ENCODE measurements at regions not wholly inside any gene's neighbourhood (a gene's known extent, or its start where the extent isn't known, plus 50 kb on each side); places are given as distances from the start of the nearest gene placed in this dataset.

DNA sequence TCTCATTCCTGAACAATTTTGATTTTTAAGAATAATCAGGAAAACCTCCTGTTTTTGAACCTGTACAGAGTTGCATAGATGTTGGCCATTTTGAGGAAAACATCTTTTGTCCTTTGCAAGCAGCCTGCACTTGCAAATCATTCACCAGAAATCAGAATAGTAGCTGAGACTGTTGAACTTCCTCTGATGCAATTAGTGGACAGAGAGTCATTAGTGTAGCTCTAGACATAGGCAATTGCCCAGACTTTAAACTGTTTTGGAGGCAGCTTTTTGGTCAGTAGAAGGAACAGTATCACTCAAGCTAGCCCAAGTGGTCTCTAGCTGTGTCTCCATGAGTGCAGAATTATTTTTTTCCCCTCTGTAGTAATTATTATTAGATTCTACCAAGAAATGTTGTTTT lies 326.1 kb downstream of the PIK3C3 start:
- H3K4me3 ChIP-seq (ENCODE audit: low read depth, low read length) = no peak overlapping the region
- no peaks in the 10 kb centered on the region for H3K36me3 ChIP-seq (ENCODE audit: control insufficient read depth, insufficient read depth, low read length)
- H3K9ac ChIP-seq = no peak overlapping the region
- TF ChIP-seq, protein P1, sequence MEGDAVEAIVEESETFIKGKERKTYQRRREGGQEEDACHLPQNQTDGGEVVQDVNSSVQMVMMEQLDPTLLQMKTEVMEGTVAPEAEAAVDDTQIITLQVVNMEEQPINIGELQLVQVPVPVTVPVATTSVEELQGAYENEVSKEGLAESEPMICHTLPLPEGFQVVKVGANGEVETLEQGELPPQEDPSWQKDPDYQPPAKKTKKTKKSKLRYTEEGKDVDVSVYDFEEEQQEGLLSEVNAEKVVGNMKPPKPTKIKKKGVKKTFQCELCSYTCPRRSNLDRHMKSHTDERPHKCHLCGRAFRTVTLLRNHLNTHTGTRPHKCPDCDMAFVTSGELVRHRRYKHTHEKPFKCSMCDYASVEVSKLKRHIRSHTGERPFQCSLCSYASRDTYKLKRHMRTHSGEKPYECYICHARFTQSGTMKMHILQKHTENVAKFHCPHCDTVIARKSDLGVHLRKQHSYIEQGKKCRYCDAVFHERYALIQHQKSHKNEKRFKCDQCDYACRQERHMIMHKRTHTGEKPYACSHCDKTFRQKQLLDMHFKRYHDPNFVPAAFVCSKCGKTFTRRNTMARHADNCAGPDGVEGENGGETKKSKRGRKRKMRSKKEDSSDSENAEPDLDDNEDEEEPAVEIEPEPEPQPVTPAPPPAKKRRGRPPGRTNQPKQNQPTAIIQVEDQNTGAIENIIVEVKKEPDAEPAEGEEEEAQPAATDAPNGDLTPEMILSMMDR (IDR thresholded peaks at IDR 0.05) = no peak
- no peaks in the 10 kb centered on the region for H3K79me2 ChIP-seq
- H3K9me3 ChIP-seq (ENCODE audit: control insufficient read depth, low read length) = no peaks in the 10 kb centered on the region
- no peak overlapping the region for H3K4me2 ChIP-seq (ENCODE audit: low read length)
- H2AFZ ChIP-seq = no peak overlapping the region
- no peak overlapping the region for H3K27ac ChIP-seq
- H3K27me3 ChIP-seq (ENCODE audit: control insufficient read depth, insufficient read depth, low read length) = no peaks in the 10 kb centered on the region
- H3K4me1 ChIP-seq = no peaks in the 10 kb centered on the region

DNA sequence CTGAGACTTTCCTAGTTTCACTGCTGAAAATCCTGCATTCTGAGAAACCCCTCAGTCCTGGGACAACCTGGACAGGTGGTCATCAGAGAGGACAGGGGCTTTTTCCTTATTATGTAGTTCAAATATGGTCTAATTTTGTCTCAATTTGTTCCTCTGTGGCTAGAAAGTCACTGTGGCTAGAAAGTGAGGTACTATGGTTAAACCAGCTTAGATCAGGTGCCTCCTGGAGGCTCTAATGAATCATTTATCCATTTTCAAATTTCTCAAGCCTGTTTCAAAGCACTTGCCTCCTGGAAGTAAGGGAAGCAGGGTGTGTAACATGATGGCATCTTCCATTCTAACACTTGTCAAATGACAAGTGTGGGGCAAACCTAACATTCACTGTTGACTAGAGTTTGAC lies 326.8 kb downstream of the PIK3C3 start:
- Histone ChIP-seq H3K9me3 (ENCODE audit: control insufficient read depth, low read length) (no peaks in the 10 kb centered on the region), H3K4me3 (ENCODE audit: low read depth, low read length) (no peak overlapping the region), H3K27ac (no peak overlapping the region), H3K4me2 (ENCODE audit: low read length) (no peak overlapping the region), H3K27me3 (ENCODE audit: control insufficient read depth, insufficient read depth, low read length) (no peaks in the 10 kb centered on the region), H3K79me2 (no peaks in the 10 kb centered on the region), H2AFZ (no peak overlapping the region), H3K36me3 (ENCODE audit: control insufficient read depth, insufficient read depth, low read length) (no peaks in the 10 kb centered on the region), H3K4me1 (no peaks in the 10 kb centered on the region), H3K9ac (no peak overlapping the region)
- TF ChIP-seq, protein P1 (IDR thresholded peaks at IDR 0.05) = no peak

DNA sequence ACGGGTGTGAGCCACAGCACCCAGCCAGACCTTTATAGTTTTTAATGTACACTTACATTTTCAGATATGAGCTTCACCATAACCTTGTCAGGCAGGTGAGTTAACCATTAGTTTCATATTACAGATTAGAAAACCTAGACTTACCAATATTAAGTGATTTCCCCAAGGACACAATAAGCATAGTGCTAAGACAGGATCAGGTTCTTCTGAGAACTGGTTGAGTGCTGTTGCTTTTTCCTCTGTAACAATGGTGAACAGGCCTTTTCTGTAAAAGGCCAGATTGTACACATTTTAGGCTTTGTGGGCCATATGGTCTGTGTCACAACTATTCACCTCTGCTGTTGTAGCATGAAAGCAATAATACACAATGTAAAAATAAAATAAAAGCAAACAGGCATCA lies 332.0 kb downstream of the PIK3C3 start:
- no peak overlapping the region for H3K4me2 ChIP-seq (ENCODE audit: low read length)
- H3K9ac ChIP-seq = no peak overlapping the region
- no peak overlapping the region for H2AFZ ChIP-seq
- H3K4me1 ChIP-seq = no peaks in the 10 kb centered on the region
- H3K36me3 ChIP-seq (ENCODE audit: control insufficient read depth, insufficient read depth, low read length) = no peaks in the 10 kb centered on the region
- no peak overlapping the region for H3K27ac ChIP-seq
- TF ChIP-seq, protein P1 (IDR thresholded peaks at IDR 0.05) = no peak
- no peaks in the 10 kb centered on the region for H3K9me3 ChIP-seq (ENCODE audit: control insufficient read depth, low read length)
- H3K4me3 ChIP-seq (ENCODE audit: low read depth, low read length) = no peak overlapping the region
- no peaks in the 10 kb centered on the region for H3K27me3 ChIP-seq (ENCODE audit: control insufficient read depth, insufficient read depth, low read length)
- H3K79me2 ChIP-seq = no peaks in the 10 kb centered on the region

DNA sequence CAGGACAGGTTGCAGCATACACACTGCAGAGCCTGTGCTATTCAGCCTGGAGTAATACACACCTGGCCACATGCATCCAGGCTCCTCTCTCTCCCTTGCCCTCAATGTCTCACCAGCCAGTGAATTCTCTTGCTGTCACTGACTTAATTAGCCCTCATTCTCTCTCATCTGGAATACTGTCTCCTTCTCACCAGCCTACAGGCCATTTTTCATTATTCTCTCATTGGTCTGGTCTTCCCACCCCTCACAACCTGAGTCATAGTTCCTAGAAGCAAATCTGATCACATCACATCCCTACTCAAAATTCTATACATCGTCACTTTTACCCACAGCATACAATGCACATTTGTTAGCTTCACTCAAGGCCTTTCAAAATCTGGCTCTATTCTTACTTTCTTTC lies 333.1 kb downstream of the PIK3C3 start:
- Histone ChIP-seq H3K4me1 (no peaks in the 10 kb centered on the region), H3K9me3 (ENCODE audit: control insufficient read depth, low read length) (no peaks in the 10 kb centered on the region), H3K27ac (no peak overlapping the region), H3K36me3 (ENCODE audit: control insufficient read depth, insufficient read depth, low read length) (no peaks in the 10 kb centered on the region), H2AFZ (no peak overlapping the region), H3K9ac (no peak overlapping the region), H3K27me3 (ENCODE audit: control insufficient read depth, insufficient read depth, low read length) (no peaks in the 10 kb centered on the region), H3K4me3 (ENCODE audit: low read depth, low read length) (no peak overlapping the region), H3K4me2 (ENCODE audit: low read length) (no peak overlapping the region), H3K79me2 (no peaks in the 10 kb centered on the region)
- TF ChIP-seq, protein P1 (IDR thresholded peaks at IDR 0.05) = no peak

DNA sequence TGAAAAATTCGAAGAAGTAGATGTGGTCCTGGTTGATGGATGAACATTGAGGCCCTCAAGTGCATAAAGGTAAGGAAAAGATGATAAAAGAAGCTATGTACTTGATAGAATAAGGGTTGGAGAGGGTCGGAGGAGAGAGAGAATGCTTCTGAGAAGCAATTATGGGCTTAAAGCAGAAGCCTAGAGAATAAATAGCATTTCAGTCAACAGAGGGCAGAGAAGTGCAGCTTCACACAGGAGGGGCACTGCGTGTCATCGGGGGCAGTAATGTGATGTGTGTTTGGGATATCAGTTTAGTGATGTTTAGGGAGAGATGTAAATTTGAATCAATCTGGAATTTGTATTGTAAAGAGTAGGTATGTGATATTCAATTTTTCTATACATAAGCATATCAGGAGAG lies 334.5 kb downstream of the PIK3C3 start:
- no peaks in the 10 kb centered on the region for H3K27me3 ChIP-seq (ENCODE audit: control insufficient read depth, insufficient read depth, low read length)
- H3K4me1 ChIP-seq = no peaks in the 10 kb centered on the region
- TF ChIP-seq, protein P1 (IDR thresholded peaks at IDR 0.05) = no peak
- H3K4me3 ChIP-seq (ENCODE audit: low read depth, low read length) = no peak overlapping the region
- no peak overlapping the region for H3K27ac ChIP-seq
- no peaks in the 10 kb centered on the region for H3K79me2 ChIP-seq
- H3K4me2 ChIP-seq (ENCODE audit: low read length) = no peak overlapping the region
- no peaks in the 10 kb centered on the region for H3K36me3 ChIP-seq (ENCODE audit: control insufficient read depth, insufficient read depth, low read length)
- no peak overlapping the region for H3K9ac ChIP-seq
- no peak overlapping the region for H2AFZ ChIP-seq
- H3K9me3 ChIP-seq (ENCODE audit: control insufficient read depth, low read length) = no peaks in the 10 kb centered on the region

Data from parathyroid adenoma (tissue), 2 donors.